ENCODE measurements at regions not wholly inside any gene's neighbourhood (a gene's known extent, or its start where the extent isn't known, plus 50 kb on each side); places are given as distances from the start of the nearest gene placed in this dataset.

GRCh38 chr3:102757950-102758349 is 323.1 kb downstream of the ZPLD1 start:
- DNase-seq, result no peak

GRCh38 chr3:102761766-102762165 is 327.0 kb downstream of the ZPLD1 start:
- no peak for DNase-seq

GRCh38 chr3:102790747-102791325 is 356.0 kb downstream of the ZPLD1 start:
- no peak for DNase-seq

- DNase-seq, result no peak
Measured at GRCh38 chr3:102791641-102792589, 357.1 kb downstream of the ZPLD1 start.

- no peak for DNase-seq
Measured at GRCh38 chr3:102796804-102797203, 362.0 kb downstream of the ZPLD1 start.

GRCh38 chr3:102802819-102803420 is 368.1 kb downstream of the ZPLD1 start:
- DNase-seq, result no peak

GRCh38 chr3:102810937-102811336 is 376.1 kb downstream of the ZPLD1 start:
- DNase-seq, result no peak

- no peak for DNase-seq
Measured at GRCh38 chr3:102826636-102827035, 391.8 kb downstream of the ZPLD1 start.

GRCh38 chr3:102827386-102827785 is 392.6 kb downstream of the ZPLD1 start:
- DNase-seq, result no peak

GRCh38 chr3:102830415-102830814 is 395.6 kb downstream of the ZPLD1 start:
- no peak for DNase-seq

GRCh38 chr3:102841866-102842265 is 407.1 kb downstream of the ZPLD1 start:
- DNase-seq, result no peak

- no peak for DNase-seq
Measured at GRCh38 chr3:102866845-102867244, 432.0 kb downstream of the ZPLD1 start.

- DNase-seq, result no peak
Measured at GRCh38 chr3:102883515-102883914, 448.7 kb downstream of the ZPLD1 start.

- DNase-seq, result no peak
Measured at GRCh38 chr3:102885289-102885688, 450.5 kb downstream of the ZPLD1 start.

- no peak for DNase-seq
Measured at GRCh38 chr3:102887431-102887830, 452.6 kb downstream of the ZPLD1 start.

GRCh38 chr3:102896851-102897621 is 462.2 kb downstream of the ZPLD1 start:
- no peak for DNase-seq

GRCh38 chr3:102904629-102905028 is 469.8 kb downstream of the ZPLD1 start:
- no peak for DNase-seq

- DNase-seq, result no peak
Measured at GRCh38 chr3:102905811-102906210, 471.0 kb downstream of the ZPLD1 start.

GRCh38 chr3:102906818-102907217 is 472.0 kb downstream of the ZPLD1 start:
- no peak for DNase-seq

- DNase-seq, result no peak
Measured at GRCh38 chr3:102909904-102910303, 475.1 kb downstream of the ZPLD1 start.

GRCh38 chr3:102916532-102916931 is 481.7 kb downstream of the ZPLD1 start:
- no peak for DNase-seq

- DNase-seq, result no peak
Measured at GRCh38 chr3:102926618-102927017, 491.8 kb downstream of the ZPLD1 start.

GRCh38 chr3:102933377-102933776 is 498.6 kb downstream of the ZPLD1 start:
- no peak for DNase-seq
